Peyer's patch (tissue), 4 donors: ENCODE measurements at regions not wholly inside any gene's neighbourhood (a gene's known extent, or its start where the extent isn't known, plus 50 kb on each side); places are given as distances from the start of the nearest gene placed in this dataset.

Experiments
- DNase-seq, 3 donors: peaks; one replicate each; pipeline ENCODE4 v3.0.0-alpha.2; 2017 to 2019
- H3K27ac ChIP-seq, 4 donors: fragments of 200-600 bp; sonication (generic); one replicate each; pipeline ENCODE4 v1.5.1; 2016 to 2019
- H3K27me3 ChIP-seq, 2 donors: fragments of 200-600 bp; sonication (generic); one replicate each; pipeline ENCODE4 v1.5.1; 2019
- H3K36me3 ChIP-seq, 3 donors: fragments of 200-600 bp; sonication (generic); one replicate each; pipeline ENCODE4 v1.5.1; 2016 to 2019
- H3K4me1 ChIP-seq, 4 donors: fragments of 200-600 bp; sonication (generic); one replicate each; pipeline ENCODE4 v1.5.1; 2016 to 2019
- H3K4me3 ChIP-seq, 4 donors: fragments of 200-600 bp; sonication (generic); 1 replicate in 3 of 4; 2 replicates in 1 of 4; pipeline ENCODE4 v1.5.1; 2016 to 2019; ENCODE audit warnings: mild to moderate bottlenecking in 1 of 4
- H3K9me3 ChIP-seq, 4 donors: fragments of 200-600 bp; sonication (generic); one replicate each; pipeline ENCODE4 v1.5.1; 2016 to 2019; ENCODE audit warnings: mild to moderate bottlenecking in 1 of 4
- CTCF ChIP-seq, 6 experiments: fragments of 450-650 bp in 4 of 6; fragments of 200-600 bp in 2 of 6; sonication (generic) in 1 of 6; IDR thresholded peaks; one replicate each; pipeline ENCODE4 v1.5.1; 2017 to 2019; ENCODE audit warnings: antibody characterized with exemption in 6 of 6, mild to moderate bottlenecking in 3 of 6, moderate library complexity in 1 of 6
- POLR2A ChIP-seq, 2 donors: fragments of 450-650 bp; IDR thresholded peaks; one replicate each; pipeline ENCODE4 v1.5.1; 2017; ENCODE audit warnings: antibody characterized with exemption in 2 of 2, mild to moderate bottlenecking in 2 of 2, moderate library complexity in 2 of 2

DNA sequence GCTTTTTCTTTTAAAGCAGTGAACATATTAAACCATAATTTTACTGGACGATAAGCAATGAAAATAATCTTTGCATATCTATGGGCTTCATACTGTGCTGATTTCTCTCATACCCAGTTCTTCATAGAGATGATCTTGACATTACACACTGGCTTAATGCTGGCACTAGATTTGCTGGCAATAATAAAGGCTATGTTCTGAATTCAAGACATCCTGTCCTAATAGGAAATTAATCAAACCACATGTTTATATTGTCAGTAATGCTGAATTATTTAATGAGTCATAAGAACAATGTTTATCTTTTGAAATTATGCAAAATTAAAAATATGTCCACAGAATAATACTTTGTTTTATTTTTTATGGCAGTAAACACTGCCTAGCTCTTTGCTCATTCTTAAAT is 643.2 kb downstream of the OTOL1 start:
- Histone ChIP-seq H3K27ac (no peak overlapping the region), H3K27me3 (no peaks in the 10 kb centered on the region), H3K9me3 (no peaks in the 10 kb centered on the region), H3K36me3 (no peaks in the 10 kb centered on the region), H3K4me3 (no peak overlapping the region), H3K4me1 (no peaks in the 10 kb centered on the region)
- no peak for DNase-seq
- no peak for TF ChIP-seq POLR2A (IDR thresholded peaks at IDR 0.05)
- no peak for TF ChIP-seq CTCF (IDR thresholded peaks at IDR 0.05)

- no peak for DNase-seq
- no peaks in the 10 kb centered on the region for H3K27me3 ChIP-seq
- no peaks in the 10 kb centered on the region for H3K9me3 ChIP-seq
- no peak overlapping the region for H3K4me3 ChIP-seq
- no peak overlapping the region for H3K27ac ChIP-seq
- H3K4me1 ChIP-seq = no peaks in the 10 kb centered on the region
- no peaks in the 10 kb centered on the region for H3K36me3 ChIP-seq
- TF ChIP-seq CTCF (IDR thresholded peaks at IDR 0.05) (no peak), POLR2A (IDR thresholded peaks at IDR 0.05) (no peak)
These were observed 644.7 kb downstream of the OTOL1 start for GRCh38 chr3:162141272-162141791.

- Histone ChIP-seq H3K9me3 (no peaks in the 10 kb centered on the region), H3K4me1 (no peaks in the 10 kb centered on the region), H3K27me3 (no peaks in the 10 kb centered on the region), H3K27ac (no peak overlapping the region), H3K36me3 (no peaks in the 10 kb centered on the region), H3K4me3 (no peak overlapping the region)
- no peak for DNase-seq
- TF ChIP-seq CTCF (IDR thresholded peaks at IDR 0.05) (no peak), POLR2A (IDR thresholded peaks at IDR 0.05) (no peak)
These were observed 645.9 kb downstream of the OTOL1 start for GRCh38 chr3:162142511-162142910.

GRCh38 chr3:162143180-162143579 is 646.6 kb downstream of the OTOL1 start:
- Histone ChIP-seq H3K9me3 (no peaks in the 10 kb centered on the region), H3K27ac (no peak overlapping the region), H3K4me3 (no peak overlapping the region), H3K4me1 (no peaks in the 10 kb centered on the region), H3K36me3 (no peaks in the 10 kb centered on the region), H3K27me3 (no peaks in the 10 kb centered on the region)
- no peak for DNase-seq
- no peak for TF ChIP-seq CTCF (IDR thresholded peaks at IDR 0.05)
- no peak for TF ChIP-seq POLR2A (IDR thresholded peaks at IDR 0.05)

DNA sequence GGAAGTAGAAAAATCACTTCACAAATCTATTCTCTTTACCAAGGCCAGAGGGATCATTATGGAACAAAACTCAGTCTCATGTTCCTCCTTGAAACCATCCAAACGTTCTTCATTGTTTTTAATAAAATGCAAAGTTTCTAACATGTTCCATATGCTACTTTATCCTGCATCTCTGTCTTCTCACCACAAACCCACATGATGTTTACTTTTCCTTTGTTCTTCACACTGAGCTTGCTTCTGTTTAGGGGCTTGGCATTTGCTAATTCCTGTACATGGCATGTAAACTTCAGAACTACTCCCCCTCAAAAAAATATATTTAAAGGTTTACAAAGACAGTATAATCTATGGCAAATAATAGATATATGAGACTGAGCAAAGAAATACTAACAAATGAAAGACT is 651.4 kb downstream of the OTOL1 start:
- H3K36me3 ChIP-seq = no peaks in the 10 kb centered on the region

More for the DNA sequence above, 651.4 kb downstream of the OTOL1 start:
- Histone ChIP-seq H3K4me3 (no peak overlapping the region), H3K27me3 (no peaks in the 10 kb centered on the region), H3K27ac (no peak overlapping the region), H3K4me1 (no peaks in the 10 kb centered on the region), H3K9me3 (no peaks in the 10 kb centered on the region)
- DNase-seq = no peak
- TF ChIP-seq POLR2A (IDR thresholded peaks at IDR 0.05) (no peak), CTCF (IDR thresholded peaks at IDR 0.05) (no peak)
